NCI-H524 (cell line): ENCODE measurements at regions not wholly inside any gene's neighbourhood (a gene's known extent, or its start where the extent isn't known, plus 50 kb on each side); places are given as distances from the start of the nearest gene placed in this dataset.
"Not testable (repeated sequence)": the region's sequence is repeated elsewhere in the genome, so short reads cannot be mapped to it uniquely, and the experiment has no call there.

Experiments
- DNase-seq, 2 experiments: peaks; one replicate each; lab custom pipeline; 2025; lab: John Stamatoyannopoulos, UW

- DNase-seq, result no peak
Observed at GRCh38 chr13:103656311-103656710, 590.1 kb upstream of the SLC10A2 start.

GRCh38 chr13:103640606-103641005, 574.4 kb upstream of the SLC10A2 start:
- DNase-seq, result no peak

GRCh38 chr13:103639326-103639725, 573.1 kb upstream of the SLC10A2 start:
- DNase-seq, result no peak

GRCh38 chr13:103638706-103639105, 572.5 kb upstream of the SLC10A2 start:
- DNase-seq, result peak; percentile 7 to 41

- no peak for DNase-seq
Observed at GRCh38 chr13:103634066-103634465, 567.8 kb upstream of the SLC10A2 start.

GRCh38 chr13:103625194-103625593, 559.0 kb upstream of the SLC10A2 start:
- DNase-seq, result no peak

- DNase-seq, result no peak
Observed at GRCh38 chr13:103618151-103618550, 551.9 kb upstream of the SLC10A2 start.

GRCh38 chr13:103615771-103616170, 549.6 kb upstream of the SLC10A2 start:
- no peak for DNase-seq

- no peak for DNase-seq
Observed at GRCh38 chr13:103614761-103615160, 548.5 kb upstream of the SLC10A2 start.

- no peak for DNase-seq
Observed at GRCh38 chr13:103607995-103608394, 541.8 kb upstream of the SLC10A2 start.

GRCh38 chr13:103605546-103606326, 539.5 kb upstream of the SLC10A2 start:
- DNase-seq, result no peak

GRCh38 chr13:103599870-103600269, 533.7 kb upstream of the SLC10A2 start:
- DNase-seq, result not testable (repeated sequence)

GRCh38 chr13:103598671-103599070, 532.5 kb upstream of the SLC10A2 start:
- no peak for DNase-seq

- no peak for DNase-seq
Observed at GRCh38 chr13:103573446-103573845, 507.2 kb upstream of the SLC10A2 start.

- DNase-seq, result no peak
Observed at GRCh38 chr13:103568314-103568713, 502.1 kb upstream of the SLC10A2 start.

GRCh38 chr13:103557878-103558277, 491.7 kb upstream of the SLC10A2 start:
- no peak for DNase-seq

GRCh38 chr13:103556681-103557080, 490.5 kb upstream of the SLC10A2 start:
- DNase-seq, result no peak

GRCh38 chr13:103547914-103548313, 481.7 kb upstream of the SLC10A2 start:
- no peak for DNase-seq

GRCh38 chr13:103546271-103546670, 480.1 kb upstream of the SLC10A2 start:
- DNase-seq, result no peak

GRCh38 chr13:103542648-103543047, 476.4 kb upstream of the SLC10A2 start:
- no peak for DNase-seq

- no peak for DNase-seq
Observed at GRCh38 chr13:103540382-103540765, 474.2 kb upstream of the SLC10A2 start.

- no peak for DNase-seq
Observed at GRCh38 chr13:103539721-103540381, 473.6 kb upstream of the SLC10A2 start.

- DNase-seq, result peak; percentile 22 to 53
Observed at GRCh38 chr13:103539265-103539664, 473.0 kb upstream of the SLC10A2 start.

GRCh38 chr13:103537616-103538015, 471.4 kb upstream of the SLC10A2 start:
- no peak for DNase-seq
